Psoas muscle (tissue), 7 donors: ENCODE measurements at regions not wholly inside any gene's neighbourhood (a gene's known extent, or its start where the extent isn't known, plus 50 kb on each side); places are given as distances from the start of the nearest gene placed in this dataset.
"Not testable (repeated sequence)": the region's sequence is repeated elsewhere in the genome, so short reads cannot be mapped to it uniquely, and the experiment has no call there.

Experiments
- ATAC-seq, 4 donors: fragments of 200-7000 bp; cut with Tn5 transposase; one replicate each; pipeline ENCODE4 v1.9.1; 2020; ENCODE audit warnings: moderate library complexity in 3 of 4, mild to moderate bottlenecking in 2 of 4
- DNase-seq, 2 donors: peaks; one replicate each; pipeline ENCODE4 v3.0.0-alpha.2; 2020
- H3K27ac ChIP-seq: fragments of 200-600 bp; one replicate; pipeline ENCODE4 v1.8.0; 2022
- H3K27me3 ChIP-seq, 3 donors: fragments of 200-600 bp in 1 of 3; one replicate each; pipeline versions ENCODE4 v1.6.1 to v1.8.0; 2013 to 2022; ENCODE audit warnings: low read length in 2 of 3, mild to moderate bottlenecking in 2 of 3, moderate library complexity in 1 of 3; ENCODE audit not compliant: insufficient read depth in 3 of 3
- H3K36me3 ChIP-seq, 2 donors: fragments of 200-600 bp in 1 of 2; one replicate each; pipeline versions ENCODE4 v1.6.1 to v1.8.0; 2013 to 2022; ENCODE audit warnings: low read depth in 1 of 2, mild to moderate bottlenecking in 1 of 2, moderate library complexity in 1 of 2; ENCODE audit not compliant: insufficient read depth in 1 of 2
- H3K4me1 ChIP-seq: fragments of 200-600 bp; one replicate; pipeline ENCODE4 v1.8.0; 2022
- H3K4me3 ChIP-seq: fragments of 200-600 bp; one replicate; pipeline ENCODE4 v1.8.0; 2022; ENCODE audit warnings: mild to moderate bottlenecking
- H3K9me3 ChIP-seq: fragments of 200-600 bp; one replicate; pipeline ENCODE4 v1.8.0; 2022
- CTCF ChIP-seq: fragments of 200-600 bp; IDR thresholded peaks from one replicate; pipeline ENCODE4 v1.8.0; 2022; ENCODE audit warnings: antibody characterized with exemption
- WGBS, 3 donors: extraction: QIAGEN DNeasy Blood & Tissue Kit; methylation state at CpG; one replicate each; pipeline versions ENCODE4 v1.1.6 to v1.1.7; 2013; 5-methylcytosine and 5-hydroxymethylcytosine counted together
- intact Hi-C, 2 donors: fragments of 100-400 bp; cut with DNase I; formaldehyde crosslinking; loops; one replicate each; pipeline versions ENCODE4 v1.11.0 to v1.14.2; 2022
- donor health status: healthy with polysubstance abuse.
- donor health status: DM: no; HTN: no; CAD: no; lungs with moderate emphysema.
- donor health status: Bipolar disorder and iron deficiency.
- donor health status: healthy.
- donor health status: DM: yes; HTN: yes; CAD: no.
- donor health status: DM: no; HTN: no; CAD: no.
- donor health status: DM: yes; HTN: yes; CAD: no.

- Histone ChIP-seq H3K4me1 (no peaks in the 10 kb centered on the region), H3K27me3 (no peaks in the 10 kb centered on the region), H3K4me3 (no peak overlapping the region), H3K27ac (no peak overlapping the region), H3K9me3 (no peaks in the 10 kb centered on the region), H3K36me3 (no peaks in the 10 kb centered on the region)
- ATAC-seq (no peak), DNase-seq (no peak)
- intact Hi-C loops, result no loop called here
- WGBS, 3 donors, result 89 to 96% (median 94%) methylated on average over 2 of the region's 2 CpGs
- no peak for TF ChIP-seq CTCF
Measured at GRCh38 chr1:199029401-199029800, 390.6 kb downstream of the PTPRC start.

GRCh38 chr1:199029855-199030254 is 391.0 kb downstream of the PTPRC start:
- DNase-seq (no peak), ATAC-seq (no peak)
- Histone ChIP-seq H3K27ac (no peak overlapping the region), H3K9me3 (no peaks in the 10 kb centered on the region), H3K4me3 (no peak overlapping the region), H3K4me1 (peaks cover under 1% of the 10 kb centered on the region), H3K27me3 (no peaks in the 10 kb centered on the region), H3K36me3 (no peaks in the 10 kb centered on the region)
- no peak for TF ChIP-seq CTCF
- WGBS, 3 donors, result 88 to 98% (median 91%) methylated on average over 2 of the region's 2 CpGs
- intact Hi-C loops, result no loop called here

- ATAC-seq, H3K36me3 ChIP-seq, H3K9me3 ChIP-seq, H3K4me3 ChIP-seq, H3K27ac ChIP-seq, H3K27me3 ChIP-seq, intact Hi-C loops, H3K4me1 ChIP-seq, DNase-seq: not testable (repeated sequence)
- 69 to 94% (median 93%) methylated on average over 2 of the region's 2 CpGs for WGBS, 3 donors
Measured at GRCh38 chr1:199030541-199030940, 391.7 kb downstream of the PTPRC start.

- H3K4me1 ChIP-seq, H3K27ac ChIP-seq, H3K9me3 ChIP-seq, H3K4me3 ChIP-seq, intact Hi-C loops, ATAC-seq, DNase-seq, H3K36me3 ChIP-seq, H3K27me3 ChIP-seq: not testable (repeated sequence)
- WGBS, 3 donors, result 72 to 92% (median 75%) methylated on average over 1 of the region's 1 CpG
Measured at GRCh38 chr1:199031170-199031569, 392.3 kb downstream of the PTPRC start.

- intact Hi-C loops, H3K4me1 ChIP-seq, H3K4me3 ChIP-seq, H3K27ac ChIP-seq, H3K9me3 ChIP-seq, DNase-seq, H3K36me3 ChIP-seq, H3K27me3 ChIP-seq, ATAC-seq: not testable (repeated sequence)
- 87 to 93% (median 92%) methylated on average over 3 of the region's 3 CpGs for WGBS, 3 donors
Measured at GRCh38 chr1:199032479-199032878, 393.6 kb downstream of the PTPRC start.

- no peak for ATAC-seq
- intact Hi-C loops, result no loop called here
Measured at GRCh38 chr1:199033661-199034060, 394.8 kb downstream of the PTPRC start.

More at GRCh38 chr1:199033661-199034060, 394.8 kb downstream of the PTPRC start:
- H3K9me3 ChIP-seq, result no peaks in the 10 kb centered on the region
- H3K4me3 ChIP-seq, result no peak overlapping the region
- H3K27ac ChIP-seq, result no peak overlapping the region
- no peak for TF ChIP-seq CTCF
- peaks cover 9% of the 10 kb centered on the region for H3K4me1 ChIP-seq
- no peaks in the 10 kb centered on the region for H3K36me3 ChIP-seq
- DNase-seq, result no peak
- no peaks in the 10 kb centered on the region for H3K27me3 ChIP-seq
